ENCODE measurements at regions not wholly inside any gene's neighbourhood (a gene's known extent, or its start where the extent isn't known, plus 50 kb on each side); places are given as distances from the start of the nearest gene placed in this dataset.

DNA sequence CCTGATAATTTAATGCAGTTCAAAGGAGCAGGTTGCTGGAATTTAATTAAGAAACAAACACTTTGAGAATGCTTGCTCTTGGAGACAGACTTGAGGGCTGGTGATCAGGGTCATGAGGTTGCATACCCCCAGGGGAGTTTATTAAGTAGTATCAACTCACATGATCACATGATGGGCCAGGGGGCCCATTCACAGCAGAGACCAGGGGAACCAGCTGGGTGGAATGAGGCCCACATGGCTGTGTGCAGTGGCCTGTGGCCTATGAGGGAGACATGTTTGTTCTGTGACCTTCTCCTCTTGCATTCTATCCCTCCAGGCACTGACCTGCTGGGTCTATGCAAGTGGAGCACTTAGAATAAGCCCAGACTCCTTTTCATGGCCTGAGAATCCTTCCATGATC, 266.6 kb upstream of the PWP1 start:
- TF ChIP-seq CTCF (conservative IDR thresholded peaks at IDR 0.05 in 1 of 2, IDR thresholded peaks at IDR 0.05 in 1 of 2; ENCODE audit: low read depth in 1 of 2, low read length in 2 of 2) (no peak), EZH2 (IDR thresholded peaks at IDR 0.05; ENCODE audit: low read length, missing control alignments) (no peak)

Measured in fibroblast of lung (primary cell).